Head of caudate nucleus (tissue), 42 donors: ENCODE measurements at regions not wholly inside any gene's neighbourhood (a gene's known extent, or its start where the extent isn't known, plus 50 kb on each side); places are given as distances from the start of the nearest gene placed in this dataset.

Source experiments
- DNase-seq, 42 donors: peaks; one replicate each; pipeline versions ENCODE4 v3.0.0 to v3.0.0-alpha.2; 2020 to 2021; ENCODE audit warnings: mixed read lengths in 7 of 42
- intact Hi-C: fragments of 100-400 bp; cut with DNase I; formaldehyde crosslinking; loops from one replicate; pipeline ENCODE4 v1.15.0; 2022

DNA sequence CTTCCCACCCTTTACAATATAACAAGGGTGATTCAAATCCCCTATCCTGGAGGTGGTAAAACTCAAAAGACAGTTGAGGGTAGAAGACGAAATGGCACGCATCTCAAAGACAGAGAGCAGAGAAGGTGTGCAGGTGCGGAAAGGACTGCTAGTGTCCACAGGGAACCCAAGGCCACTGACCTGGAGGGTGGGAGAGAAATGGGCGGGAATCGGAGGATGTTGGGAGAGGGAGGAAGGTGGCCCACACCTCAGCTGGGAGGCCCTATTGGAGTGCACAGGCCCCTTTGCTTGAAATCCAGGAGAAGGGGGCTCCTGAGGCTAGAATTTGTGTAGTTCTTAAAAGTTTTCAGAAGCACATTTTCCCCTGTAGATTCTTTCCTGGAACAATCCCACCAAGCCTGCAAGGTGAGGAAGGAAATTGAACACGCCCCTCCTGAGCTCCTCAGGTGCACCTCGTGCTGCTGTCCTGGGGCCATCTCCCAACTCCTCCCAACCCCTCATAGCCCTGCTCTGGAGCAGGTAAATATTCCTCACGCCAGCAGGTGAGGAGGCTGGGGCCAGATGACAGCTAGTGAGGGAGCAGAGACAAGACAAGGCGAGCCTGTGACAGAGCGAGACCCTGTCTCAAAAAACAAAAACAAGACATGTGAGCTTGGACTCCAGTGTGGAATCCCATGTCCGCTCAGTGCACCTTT is 99.3 kb downstream of the MCFD2 start:
- intact Hi-C loops, result no loop called here
- peak in 2 of 42 donors; percentile 30 to 31 for DNase-seq

DNA sequence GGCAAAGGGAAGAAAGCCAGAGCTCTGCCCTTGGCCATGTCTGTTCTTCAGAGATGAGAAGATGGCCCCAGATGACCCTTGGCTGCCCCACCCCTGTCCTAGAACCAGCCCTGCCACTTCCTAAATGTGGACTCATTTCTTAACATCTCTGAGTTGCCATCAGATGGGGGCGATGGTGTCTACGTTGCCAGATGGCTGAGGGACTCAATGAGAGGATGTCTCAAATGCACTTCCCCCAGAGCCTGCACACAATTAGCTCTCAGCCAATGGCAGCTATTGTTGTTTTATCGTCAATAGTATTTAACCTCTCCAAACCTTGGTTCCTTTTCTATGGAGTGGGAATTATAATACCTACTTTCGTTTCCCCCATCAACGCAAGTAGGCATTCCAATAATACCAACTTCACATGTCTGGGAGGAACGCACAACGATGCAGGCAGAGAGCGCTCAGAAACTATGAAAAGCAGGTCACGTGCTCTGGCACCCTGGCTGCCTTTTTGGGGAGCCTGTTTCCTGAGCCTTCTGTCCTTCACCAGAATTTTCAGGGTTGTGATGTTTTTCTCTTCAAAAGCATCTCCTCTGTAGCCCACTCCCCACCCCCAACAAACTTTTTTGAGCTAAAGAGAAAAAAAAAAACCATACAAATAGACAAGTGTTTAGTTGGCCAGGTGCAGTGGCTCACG is 100.3 kb downstream of the MCFD2 start:
- intact Hi-C loops, result no loop called here
- peak in 2 of 42 donors; percentile 21 to 41 for DNase-seq

DNA sequence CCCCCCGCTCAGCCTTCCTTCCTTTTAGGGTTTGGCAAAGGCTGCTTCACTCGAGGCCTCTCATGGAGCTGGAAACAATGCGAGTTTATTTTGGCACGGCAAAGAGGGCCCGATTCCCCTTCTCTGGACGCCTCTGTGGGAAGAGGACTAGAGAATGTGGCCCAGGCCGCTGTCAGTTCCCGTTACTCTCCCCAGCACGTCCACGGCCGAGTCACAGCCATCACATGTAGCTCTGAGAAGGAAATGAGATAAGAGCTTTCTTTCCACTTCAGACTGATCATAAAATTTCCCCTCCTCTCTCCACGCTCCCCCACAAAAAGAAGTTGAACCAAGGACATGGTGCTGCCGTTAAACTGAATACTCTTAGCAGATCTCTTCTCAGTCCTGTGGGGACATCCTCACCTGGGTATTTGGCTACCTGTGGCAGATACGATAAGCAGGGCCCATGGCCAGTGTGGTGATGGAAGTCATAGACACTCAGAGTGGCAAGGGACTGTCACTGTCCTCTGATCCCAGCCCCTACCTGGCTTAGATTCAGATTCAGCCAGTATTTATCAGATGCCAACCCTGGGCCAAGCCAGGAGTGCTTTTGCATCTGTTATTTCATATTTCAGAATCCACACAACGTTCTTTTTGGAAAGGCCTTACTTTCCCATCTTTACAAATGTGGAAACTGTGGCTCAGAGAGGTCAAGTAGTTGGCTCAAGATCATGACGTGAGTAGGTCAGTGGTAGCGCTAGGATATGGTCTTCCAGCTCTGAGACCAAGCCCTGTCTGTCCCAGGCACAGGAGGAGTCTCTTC is 101.2 kb downstream of the MCFD2 start:
- intact Hi-C loops, result no loop called here
- peak in 8 of 42 donors; percentile 13 to 56 (median 35) for DNase-seq

DNA sequence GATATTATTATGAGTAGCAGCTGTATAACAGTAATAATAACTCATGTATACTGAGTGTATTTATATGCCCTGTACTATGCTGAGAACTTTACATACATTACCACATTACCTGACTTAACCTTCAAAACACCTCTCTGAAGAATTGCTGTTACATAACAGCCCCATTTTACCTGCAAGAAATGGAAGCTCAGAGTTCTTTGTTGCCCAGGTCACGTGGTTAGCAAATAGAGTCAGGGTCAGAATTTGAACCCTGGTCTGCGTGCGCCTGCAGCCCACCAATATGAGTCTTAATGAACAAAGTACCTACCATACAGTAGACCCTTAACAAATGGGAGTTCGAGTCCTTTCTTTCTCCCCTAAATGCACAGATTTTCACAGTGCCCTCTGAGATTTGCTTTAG is 101.9 kb downstream of the MCFD2 start:
- peak in 2 of 42 donors; percentile 36 to 40 for DNase-seq
- intact Hi-C loops, result no loop called here

DNA sequence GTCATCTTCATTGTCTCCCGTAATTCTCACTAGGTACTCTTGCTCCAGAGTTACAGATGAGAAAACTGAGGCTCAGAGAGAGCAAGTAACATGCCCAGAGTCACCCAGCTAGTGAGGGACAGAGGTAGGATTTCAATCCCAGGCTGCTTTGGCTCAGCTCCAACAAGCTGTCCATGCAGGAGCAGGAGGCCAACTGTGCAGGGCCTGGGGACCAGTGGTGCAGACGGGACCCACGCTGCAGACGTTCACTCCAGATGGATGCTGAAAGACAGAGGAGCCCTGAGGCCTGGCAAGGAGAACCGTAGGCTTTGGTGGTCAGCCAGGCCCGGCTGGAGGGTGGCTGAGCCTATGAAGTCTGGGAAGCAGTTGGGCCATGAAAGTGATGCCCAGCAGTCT is 102.6 kb downstream of the MCFD2 start:
- intact Hi-C loops, result no loop called here
- DNase-seq, result peak in 2 of 42 donors; percentile 8 to 46
